Mesothelial cell of epicardium (in vitro differentiated cells): ENCODE measurements at regions not wholly inside any gene's neighbourhood (a gene's known extent, or its start where the extent isn't known, plus 50 kb on each side); places are given as distances from the start of the nearest gene placed in this dataset.
"Not testable (repeated sequence)": the region's sequence is repeated elsewhere in the genome, so short reads cannot be mapped to it uniquely, and the experiment has no call there.

Experiments
- DNase-seq, 2 experiments: peaks; one replicate each; pipeline ENCODE4 v3.0.0; 2021; ENCODE audit warnings: low spot score in 2 of 2; ENCODE audit not compliant: unreplicated experiment in 2 of 2
- H3K27ac Mint-ChIP-seq: 2 replicates; pipeline ENCODE4 v1.8.0; 2021; ENCODE audit warnings: mixed read lengths
- H3K27me3 Mint-ChIP-seq: 2 replicates; pipeline ENCODE4 v1.8.0; 2021; ENCODE audit warnings: low read depth, mixed read lengths
- H3K36me3 Mint-ChIP-seq: 2 replicates; pipeline ENCODE4 v1.8.0; 2021; ENCODE audit warnings: mixed read lengths
- H3K4me1 Mint-ChIP-seq: 2 replicates; pipeline ENCODE4 v1.8.0; 2021; ENCODE audit warnings: mixed read lengths
- H3K4me3 Mint-ChIP-seq: 2 replicates; pipeline ENCODE4 v1.8.0; 2021; ENCODE audit warnings: mild to moderate bottlenecking, moderate library complexity, mixed read lengths
- H3K9me3 Mint-ChIP-seq: 2 replicates; pipeline ENCODE4 v1.8.0; 2021; ENCODE audit warnings: mixed read lengths
- TF ChIP-seq, protein P1 (sequence below): fragments of 200-600 bp; sonication (generic); IDR thresholded peaks from one replicate; pipeline ENCODE4 v1.5.0; 2021; ENCODE audit warnings: antibody characterized with exemption; ENCODE audit not compliant: unreplicated experiment

DNA sequence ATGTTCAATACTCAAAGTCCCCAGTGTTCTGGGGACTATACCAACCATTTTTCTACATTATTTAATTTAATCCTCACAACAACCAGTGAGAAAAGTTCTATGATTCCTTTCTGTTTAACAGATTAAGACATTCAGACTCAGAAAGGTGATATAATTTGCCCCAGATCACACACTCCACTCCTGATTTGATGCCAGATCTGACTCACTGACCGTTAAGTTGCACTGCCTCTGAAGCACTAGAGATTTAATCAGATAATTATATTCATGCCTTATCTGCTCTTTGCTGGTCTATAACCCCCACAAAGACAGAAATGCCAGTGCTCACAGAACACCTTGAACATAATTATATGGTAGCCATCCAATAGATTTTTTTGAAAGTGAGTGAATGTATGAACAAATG is 501.0 kb downstream of the IGSF11 start:
- DNase-seq = no peak
- H3K36me3 Mint-ChIP-seq = no peaks in the 10 kb centered on the region
- no peaks in the 10 kb centered on the region for H3K9me3 Mint-ChIP-seq
- TF ChIP-seq, protein P1, sequence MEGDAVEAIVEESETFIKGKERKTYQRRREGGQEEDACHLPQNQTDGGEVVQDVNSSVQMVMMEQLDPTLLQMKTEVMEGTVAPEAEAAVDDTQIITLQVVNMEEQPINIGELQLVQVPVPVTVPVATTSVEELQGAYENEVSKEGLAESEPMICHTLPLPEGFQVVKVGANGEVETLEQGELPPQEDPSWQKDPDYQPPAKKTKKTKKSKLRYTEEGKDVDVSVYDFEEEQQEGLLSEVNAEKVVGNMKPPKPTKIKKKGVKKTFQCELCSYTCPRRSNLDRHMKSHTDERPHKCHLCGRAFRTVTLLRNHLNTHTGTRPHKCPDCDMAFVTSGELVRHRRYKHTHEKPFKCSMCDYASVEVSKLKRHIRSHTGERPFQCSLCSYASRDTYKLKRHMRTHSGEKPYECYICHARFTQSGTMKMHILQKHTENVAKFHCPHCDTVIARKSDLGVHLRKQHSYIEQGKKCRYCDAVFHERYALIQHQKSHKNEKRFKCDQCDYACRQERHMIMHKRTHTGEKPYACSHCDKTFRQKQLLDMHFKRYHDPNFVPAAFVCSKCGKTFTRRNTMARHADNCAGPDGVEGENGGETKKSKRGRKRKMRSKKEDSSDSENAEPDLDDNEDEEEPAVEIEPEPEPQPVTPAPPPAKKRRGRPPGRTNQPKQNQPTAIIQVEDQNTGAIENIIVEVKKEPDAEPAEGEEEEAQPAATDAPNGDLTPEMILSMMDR = no peak
- H3K27ac Mint-ChIP-seq = no peak overlapping the region
- H3K27me3 Mint-ChIP-seq = no peaks in the 10 kb centered on the region
- H3K4me1 Mint-ChIP-seq = peaks cover 3% of the 10 kb centered on the region
- H3K4me3 Mint-ChIP-seq = no peak overlapping the region

DNA sequence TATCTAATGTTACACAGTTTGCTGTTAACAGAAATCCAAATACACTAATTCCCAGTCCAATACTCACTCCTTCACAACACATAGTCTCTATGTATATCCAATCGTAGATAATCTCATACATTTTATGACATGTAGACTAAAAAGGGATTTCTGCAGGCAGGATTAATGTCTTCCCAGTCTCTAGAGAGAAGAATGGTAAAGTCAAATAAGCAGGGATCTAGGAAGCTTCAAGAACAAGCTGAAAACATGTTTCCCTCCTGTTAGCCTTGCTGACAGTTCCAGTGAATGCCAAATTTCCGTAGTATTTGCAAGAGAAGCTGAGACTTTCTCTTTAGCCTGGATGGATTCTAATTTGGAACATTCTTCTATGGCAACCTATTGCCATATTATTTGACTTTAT is 500.1 kb downstream of the IGSF11 start:
- no peak for DNase-seq
- peaks cover 3% of the 10 kb centered on the region for H3K4me1 Mint-ChIP-seq
- H3K27me3 Mint-ChIP-seq = no peaks in the 10 kb centered on the region
- no peaks in the 10 kb centered on the region for H3K36me3 Mint-ChIP-seq
- TF ChIP-seq, protein P1 = no peak
- H3K9me3 Mint-ChIP-seq = no peaks in the 10 kb centered on the region
- H3K27ac Mint-ChIP-seq = no peak overlapping the region
- H3K4me3 Mint-ChIP-seq = no peak overlapping the region

DNA sequence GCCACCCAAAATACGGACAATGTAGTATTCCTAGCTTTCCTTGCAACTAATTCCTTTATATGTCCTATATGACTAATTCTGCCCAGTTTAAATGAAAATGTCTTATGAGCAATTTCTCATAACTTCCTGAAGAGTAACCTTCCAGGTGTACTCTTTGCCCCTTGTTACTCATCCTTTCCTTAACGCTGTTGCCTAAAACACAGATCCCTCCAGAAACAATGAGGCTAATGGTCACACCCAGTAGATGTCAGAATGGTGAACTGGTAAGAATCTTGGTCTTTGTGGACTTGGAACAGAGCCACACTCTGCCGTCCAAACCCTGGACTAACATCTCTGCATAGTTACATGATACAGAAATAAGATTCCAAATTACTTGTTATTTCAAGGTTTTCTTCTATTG is 497.9 kb downstream of the IGSF11 start:
- Mint-ChIP-seq H3K4me3 (no peak overlapping the region), H3K27ac (no peak overlapping the region), H3K4me1 (peaks cover 6% of the 10 kb centered on the region), H3K36me3 (no peaks in the 10 kb centered on the region), H3K27me3 (no peaks in the 10 kb centered on the region), H3K9me3 (no peaks in the 10 kb centered on the region)
- no peak for DNase-seq
- TF ChIP-seq, protein P1 = no peak

DNA sequence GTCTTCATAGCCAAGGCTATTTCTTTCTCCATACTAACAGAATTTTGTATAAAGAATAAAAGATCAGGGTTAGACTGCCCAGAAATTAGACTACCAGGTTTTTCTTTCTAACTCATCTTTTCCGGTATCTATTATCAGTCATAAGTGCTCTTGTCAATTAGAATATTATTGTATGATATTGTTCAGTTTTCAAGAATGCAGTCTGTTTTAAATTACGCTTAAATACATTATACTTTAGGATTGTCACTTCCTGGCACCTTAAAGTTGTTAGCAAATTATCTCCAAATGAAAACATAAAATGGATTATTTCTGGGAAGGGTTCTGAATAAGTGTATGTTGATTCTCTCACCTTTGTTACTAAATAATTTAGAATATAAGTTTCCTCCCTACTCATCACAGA is 497.2 kb downstream of the IGSF11 start:
- H3K27me3 Mint-ChIP-seq = no peaks in the 10 kb centered on the region
- TF ChIP-seq, protein P1 = no peak
- H3K9me3 Mint-ChIP-seq = no peaks in the 10 kb centered on the region
- no peak overlapping the region for H3K27ac Mint-ChIP-seq
- no peak for DNase-seq
- peaks cover 11% of the 10 kb centered on the region for H3K4me1 Mint-ChIP-seq
- H3K36me3 Mint-ChIP-seq = no peaks in the 10 kb centered on the region
- no peak overlapping the region for H3K4me3 Mint-ChIP-seq

DNA sequence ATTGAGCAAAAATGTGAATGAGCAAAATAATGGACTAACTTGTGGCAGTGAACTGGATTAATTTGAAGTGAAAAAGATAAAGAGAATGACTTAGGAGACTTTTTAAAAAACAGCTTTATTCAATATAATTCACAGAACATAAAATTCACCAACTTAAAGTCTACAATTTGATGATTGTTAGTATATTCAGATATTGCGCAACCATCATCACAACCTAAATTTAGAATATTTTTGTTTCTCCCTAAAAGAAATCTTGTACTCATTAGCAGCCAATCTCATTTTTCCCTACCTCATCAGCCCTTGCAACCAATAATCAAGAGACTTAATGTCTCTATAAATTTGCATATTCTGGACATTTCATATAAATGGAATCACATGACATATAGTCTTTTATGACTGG is 496.5 kb downstream of the IGSF11 start:
- no peak overlapping the region for H3K27ac Mint-ChIP-seq
- DNase-seq = no peak
- TF ChIP-seq, protein P1 = no peak
- no peak overlapping the region for H3K4me3 Mint-ChIP-seq
- no peaks in the 10 kb centered on the region for H3K27me3 Mint-ChIP-seq
- no peaks in the 10 kb centered on the region for H3K36me3 Mint-ChIP-seq
- H3K4me1 Mint-ChIP-seq = peaks cover 12% of the 10 kb centered on the region
- H3K9me3 Mint-ChIP-seq = no peaks in the 10 kb centered on the region

DNA sequence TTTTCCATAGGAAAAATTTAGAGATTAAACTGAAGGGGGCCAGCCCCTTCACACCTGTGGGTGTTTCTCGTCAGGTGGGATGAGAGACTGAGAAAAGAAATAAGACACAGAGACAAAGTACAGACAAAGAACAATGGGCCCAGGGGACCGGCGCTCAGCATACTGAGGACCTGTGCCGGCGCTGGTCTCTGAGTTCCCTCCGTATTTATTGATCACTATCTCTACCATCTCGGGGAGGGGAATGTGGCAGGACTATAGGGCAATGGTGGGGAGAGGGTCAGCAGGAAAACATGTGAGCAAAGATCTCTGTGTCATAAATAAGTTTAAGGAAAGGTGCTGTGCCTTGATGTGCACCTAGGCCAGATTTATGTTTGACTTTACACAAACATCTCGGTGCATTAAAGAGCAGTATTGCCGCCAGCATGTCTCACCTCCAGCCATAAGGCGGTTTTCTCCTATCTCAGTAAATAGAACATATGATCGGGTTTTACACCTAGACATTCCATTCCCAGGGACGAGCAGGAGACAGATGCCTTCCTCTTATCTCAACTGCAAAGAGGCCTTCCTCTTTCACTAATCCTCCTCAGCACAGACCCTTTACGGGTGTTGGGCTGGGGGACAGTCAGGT is 494.7 kb downstream of the IGSF11 start:
- H3K4me1 Mint-ChIP-seq, H3K9me3 Mint-ChIP-seq, H3K27ac Mint-ChIP-seq, DNase-seq, H3K4me3 Mint-ChIP-seq, H3K36me3 Mint-ChIP-seq, H3K27me3 Mint-ChIP-seq: not testable (repeated sequence)

DNA sequence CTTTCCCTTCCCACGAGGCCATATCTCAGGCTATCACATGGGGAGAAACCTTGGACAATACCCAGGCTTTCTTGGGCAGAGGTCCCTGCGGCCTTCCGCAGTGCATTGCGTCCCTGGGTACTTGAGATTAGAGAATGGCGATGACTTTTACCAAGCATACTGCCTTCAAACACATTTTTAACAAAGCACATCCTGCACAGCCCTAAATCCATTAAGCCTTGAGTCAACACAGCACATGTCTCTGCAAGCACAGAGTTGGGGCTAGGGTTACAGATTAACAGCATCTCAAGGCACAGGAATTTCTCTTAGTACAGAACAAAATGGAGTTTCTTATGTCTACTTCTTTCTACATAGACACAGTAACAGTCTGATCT is 494.2 kb downstream of the IGSF11 start:
- not testable (repeated sequence) for H3K36me3 Mint-ChIP-seq, H3K4me1 Mint-ChIP-seq, H3K9me3 Mint-ChIP-seq, H3K27me3 Mint-ChIP-seq, H3K27ac Mint-ChIP-seq, H3K4me3 Mint-ChIP-seq, DNase-seq
